ENCODE measurements at regions not wholly inside any gene's neighbourhood (a gene's known extent, or its start where the extent isn't known, plus 50 kb on each side); places are given as distances from the start of the nearest gene placed in this dataset.

GRCh38 chr16:66228792-66229191 lies 137.7 kb upstream of the CDH5 start:
- Histone ChIP-seq H3K79me2 (ENCODE audit: insufficient read depth, low read length) (no peaks in the 10 kb centered on the region), H3K4me1 (ENCODE audit: control insufficient read depth in 1 of 2, insufficient read depth in 2 of 2, low read length in 2 of 2) (no peaks in the 10 kb centered on the region), H3K9me2 (ENCODE audit: insufficient read depth) (no peaks in the 10 kb centered on the region), H3K4me2 (ENCODE audit: low read length) (no peak overlapping the region), H3K27ac (ENCODE audit: low read depth, low read length) (no peak overlapping the region), H3K36me3 (ENCODE audit: control insufficient read depth in 1 of 2, insufficient read depth in 2 of 2, low read length in 2 of 2) (no peaks in the 10 kb centered on the region), H4K20me1 (ENCODE audit: insufficient read depth) (no peaks in the 10 kb centered on the region), H2AFZ (ENCODE audit: low read depth, low read length, poor library complexity, severe bottlenecking) (no peak overlapping the region), H3K9me3 (ENCODE audit: control insufficient read depth in 1 of 2, insufficient read depth in 1 of 2, low read depth in 1 of 2, low read length in 2 of 2) (no peaks in the 10 kb centered on the region), H3K27me3 (ENCODE audit: insufficient read depth, low read length) (peaks cover 60% of the 10 kb centered on the region), H3K4me3 (replicated peaks in 1 of 2; ENCODE audit: low read depth in 1 of 2, low read length in 2 of 2) (no peak overlapping the region), H3K9ac (ENCODE audit: low read length) (no peak overlapping the region)
- intact Hi-C loops (cut with micrococcal nuclease) = no loop called here
- ChIA-PET CTCF (no interaction called here), RAD21 (ENCODE audit: low non-redundant PET in 1 of 2, low total read pairs in 2 of 2, uncharacterized antibody in 2 of 2, unreplicated experiment in 2 of 2) (no interaction called here), POLR2A (no interaction called here)
- no peak for DNase-seq (ENCODE audit: low read depth, low spot score)
- BruUV-seq (replicated peaks) = no TSS peak
- no peak for ATAC-seq
- no peak for TF ChIP-seq CTCF (IDR thresholded peaks at IDR 0.05 in 2 of 3, conservative IDR thresholded peaks at IDR 0.05 in 1 of 3; ENCODE audit: borderline replicate concordance in 1 of 3, insufficient read depth in 1 of 3, low read depth in 2 of 3, low read length in 2 of 3)
- no peak for TF ChIP-seq TCF7L2 (IDR thresholded peaks at IDR 0.05; ENCODE audit: borderline replicate concordance, extremely low read depth, insufficient read depth, insufficient read length)

DNA sequence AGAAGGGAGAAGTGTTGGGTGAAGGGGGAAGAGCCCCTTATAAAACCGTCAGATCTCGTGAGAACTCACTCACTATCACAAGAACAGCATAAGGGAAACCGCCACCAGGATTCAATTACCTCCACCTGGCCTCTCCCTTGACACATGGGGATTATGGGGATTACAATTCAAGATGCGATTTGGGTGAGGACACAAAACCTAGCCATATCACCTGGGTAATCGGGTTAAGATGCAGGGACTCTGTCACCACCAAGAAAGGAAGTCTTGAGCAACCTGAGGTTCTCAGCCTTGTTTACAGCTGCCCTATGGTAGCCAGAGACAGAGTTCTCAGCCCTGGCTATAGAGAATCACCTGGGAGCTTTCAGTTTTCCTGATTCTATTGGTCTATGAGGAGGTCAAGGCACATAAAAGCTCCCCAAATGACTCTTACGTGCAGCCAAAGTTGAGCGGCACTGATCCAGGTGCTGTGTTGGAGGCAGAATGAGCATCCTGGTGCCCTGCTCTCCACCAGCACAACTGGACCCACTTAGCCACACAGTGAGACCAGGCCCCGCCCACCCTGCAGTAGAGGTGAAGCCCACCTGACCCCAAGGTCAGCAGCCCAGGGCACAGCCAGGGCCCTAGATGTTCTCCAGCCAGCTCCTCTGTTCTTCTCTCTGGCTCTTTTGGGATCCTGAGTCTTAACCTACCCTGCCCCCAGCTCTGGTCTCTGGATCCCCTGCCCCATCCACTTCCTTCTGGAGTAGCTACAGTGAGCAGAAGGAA lies 138.5 kb upstream of the CDH5 start:
- no TSS peak for BruUV-seq (replicated peaks)
- RAD21 ChIA-PET (ENCODE audit: low non-redundant PET in 1 of 2, low total read pairs in 2 of 2, uncharacterized antibody in 2 of 2, unreplicated experiment in 2 of 2) = no interaction called here
- no peak for ATAC-seq

More for the DNA sequence above, 138.5 kb upstream of the CDH5 start:
- H3K36me3 ChIP-seq (ENCODE audit: control insufficient read depth in 1 of 2, insufficient read depth in 2 of 2, low read length in 2 of 2) = no peaks in the 10 kb centered on the region
- intact Hi-C loops (cut with micrococcal nuclease) = no loop called here
- H3K4me3 ChIP-seq (replicated peaks in 1 of 2; ENCODE audit: low read depth in 1 of 2, low read length in 2 of 2) = no peak overlapping the region
- DNase-seq (ENCODE audit: low read depth, low spot score) = no peak
- H3K4me1 ChIP-seq (ENCODE audit: control insufficient read depth in 1 of 2, insufficient read depth in 2 of 2, low read length in 2 of 2) = no peaks in the 10 kb centered on the region
- no peaks in the 10 kb centered on the region for H3K9me2 ChIP-seq (ENCODE audit: insufficient read depth)
- ChIA-PET POLR2A (no interaction called here), CTCF (no interaction called here)
- no peak for TF ChIP-seq YY1 (IDR thresholded peaks at IDR 0.05; ENCODE audit: extremely low read depth, insufficient replicate concordance, low read depth, low read length)
- peaks cover 60% of the 10 kb centered on the region for H3K27me3 ChIP-seq (ENCODE audit: insufficient read depth, low read length)
- H4K20me1 ChIP-seq (ENCODE audit: insufficient read depth) = no peaks in the 10 kb centered on the region
- no peak overlapping the region for H3K4me2 ChIP-seq (ENCODE audit: low read length)
- H3K9me3 ChIP-seq (ENCODE audit: control insufficient read depth in 1 of 2, insufficient read depth in 1 of 2, low read depth in 1 of 2, low read length in 2 of 2) = no peaks in the 10 kb centered on the region
- no peaks in the 10 kb centered on the region for H3K79me2 ChIP-seq (ENCODE audit: insufficient read depth, low read length)
- no peak overlapping the region for H3K27ac ChIP-seq (ENCODE audit: low read depth, low read length)
- no peak overlapping the region for H2AFZ ChIP-seq (ENCODE audit: low read depth, low read length, poor library complexity, severe bottlenecking)
- H3K9ac ChIP-seq (ENCODE audit: low read length) = no peak overlapping the region
